ENCODE measurements at regions not wholly inside any gene's neighbourhood (a gene's known extent, or its start where the extent isn't known, plus 50 kb on each side); places are given as distances from the start of the nearest gene placed in this dataset.
"Not testable (repeated sequence)": the region's sequence is repeated elsewhere in the genome, so short reads cannot be mapped to it uniquely, and the experiment has no call there.

GRCh38 chr15:79610021-79610420 lies 177.9 kb downstream of the MINAR1 start:
- H3K27ac ChIP-seq: no peak overlapping the region
- no peak for TF ChIP-seq POLR2A (IDR thresholded peaks at IDR 0.05)
- TF ChIP-seq POLR2AphosphoS5 (IDR thresholded peaks at IDR 0.05): no peak
- TF ChIP-seq CTCF (IDR thresholded peaks at IDR 0.05 in 8 of 11, conservative IDR thresholded peaks at IDR 0.05 in 3 of 11): no peak
- peaks cover 0 to 26% (median 0%) of the 10 kb centered on the region in 7 donors for H3K27me3 ChIP-seq (replicated peaks in 1 of 7)
- intact Hi-C loops (cut with DNase I; ENCODE audit: low total_unique reads): no loop called here
- no peaks in the 10 kb centered on the region for H3K4me1 ChIP-seq
- H3K4me3 ChIP-seq: no peak overlapping the region
- 64 to 93% (median 85%) methylated on average over 3 of the region's 3 CpGs for WGBS, 5 donors
- no peaks in the 10 kb centered on the region for H3K36me3 ChIP-seq
- DNase-seq: no peak
- H3K9me3 ChIP-seq: no peaks in the 10 kb centered on the region

- H3K4me3 ChIP-seq: no peak overlapping the region
- no peaks in the 10 kb centered on the region for H3K36me3 ChIP-seq
- 68 to 87% (median 79%) methylated on average over 4 of the region's 4 CpGs for WGBS, 5 donors
- H3K27ac ChIP-seq: no peak overlapping the region
- no peak for DNase-seq
- intact Hi-C loops (cut with DNase I; ENCODE audit: low total_unique reads): no loop called here
- TF ChIP-seq POLR2A (IDR thresholded peaks at IDR 0.05) (no peak), POLR2AphosphoS5 (IDR thresholded peaks at IDR 0.05) (no peak), CTCF (IDR thresholded peaks at IDR 0.05 in 8 of 11, conservative IDR thresholded peaks at IDR 0.05 in 3 of 11) (no peak)
- H3K4me1 ChIP-seq: no peaks in the 10 kb centered on the region
- H3K27me3 ChIP-seq (replicated peaks in 1 of 7): peaks cover 0 to 12% (median 0%) of the 10 kb centered on the region in 7 donors
- H3K9me3 ChIP-seq: no peaks in the 10 kb centered on the region
These were observed 183.6 kb downstream of the MINAR1 start for GRCh38 chr15:79615754-79616153.

- DNase-seq: no peak
- no peak overlapping the region for H3K4me3 ChIP-seq
- H3K9me3 ChIP-seq: no peaks in the 10 kb centered on the region
- peaks cover 0 to 14% (median 0%) of the 10 kb centered on the region in 7 donors for H3K27me3 ChIP-seq (replicated peaks in 1 of 7)
- intact Hi-C loops (cut with DNase I; ENCODE audit: low total_unique reads): no loop called here
- H3K27ac ChIP-seq: no peak overlapping the region
- no peaks in the 10 kb centered on the region for H3K36me3 ChIP-seq
- H3K4me1 ChIP-seq: no peaks in the 10 kb centered on the region
- no peak for TF ChIP-seq POLR2A (IDR thresholded peaks at IDR 0.05)
These were observed 184.9 kb downstream of the MINAR1 start for GRCh38 chr15:79617071-79617470.

- Histone ChIP-seq H3K4me1 (no peaks in the 10 kb centered on the region), H3K9me3 (no peaks in the 10 kb centered on the region), H3K4me3 (no peak overlapping the region), H3K27me3 (replicated peaks in 1 of 7) (peaks cover 0 to 26% (median 0%) of the 10 kb centered on the region in 7 donors), H3K27ac (no peak overlapping the region), H3K36me3 (no peaks in the 10 kb centered on the region)
- intact Hi-C loops (cut with DNase I; ENCODE audit: low total_unique reads): no loop called here
- WGBS, 5 donors: 74 to 91% (median 85%) methylated on average over 4 of the region's 4 CpGs
- TF ChIP-seq CTCF (IDR thresholded peaks at IDR 0.05 in 8 of 11, conservative IDR thresholded peaks at IDR 0.05 in 3 of 11) (no peak), POLR2AphosphoS5 (IDR thresholded peaks at IDR 0.05) (no peak), POLR2A (IDR thresholded peaks at IDR 0.05) (no peak)
- no peak for DNase-seq
These were observed 188.1 kb downstream of the MINAR1 start for GRCh38 chr15:79620112-79620857.

- H3K27me3 ChIP-seq (replicated peaks in 1 of 7): peaks cover 0 to 31% (median 0%) of the 10 kb centered on the region in 7 donors
- H3K4me1 ChIP-seq; H3K36me3 ChIP-seq; DNase-seq; intact Hi-C loops (cut with DNase I; ENCODE audit: low total_unique reads); H3K9me3 ChIP-seq; H3K4me3 ChIP-seq; H3K27ac ChIP-seq: not testable (repeated sequence)
- WGBS, 5 donors: 87 to 93% (median 89%) methylated on average over 3 of the region's 3 CpGs
These were observed 189.7 kb downstream of the MINAR1 start for GRCh38 chr15:79621805-79622204.
